DMS 273 (cell line): ENCODE measurements at regions not wholly inside any gene's neighbourhood (a gene's known extent, or its start where the extent isn't known, plus 50 kb on each side); places are given as distances from the start of the nearest gene placed in this dataset.
A peak's percentile ranks its signal among the peaks of the same experiment; 100 is the strongest.
"Not testable (repeated sequence)": the region's sequence is repeated elsewhere in the genome, so short reads cannot be mapped to it uniquely, and the experiment has no call there.

ENCODE experiments used
- DNase-seq: peaks from one replicate; lab custom pipeline; 2025; ENCODE audit not compliant: unreplicated experiment; lab: John Stamatoyannopoulos, UW

GRCh38 chr6:155580904-155581303, 125.3 kb upstream of the NOX3 start:
- no peak for DNase-seq

- no peak for DNase-seq
These were observed 122.6 kb upstream of the NOX3 start for GRCh38 chr6:155578251-155578650.

DNA sequence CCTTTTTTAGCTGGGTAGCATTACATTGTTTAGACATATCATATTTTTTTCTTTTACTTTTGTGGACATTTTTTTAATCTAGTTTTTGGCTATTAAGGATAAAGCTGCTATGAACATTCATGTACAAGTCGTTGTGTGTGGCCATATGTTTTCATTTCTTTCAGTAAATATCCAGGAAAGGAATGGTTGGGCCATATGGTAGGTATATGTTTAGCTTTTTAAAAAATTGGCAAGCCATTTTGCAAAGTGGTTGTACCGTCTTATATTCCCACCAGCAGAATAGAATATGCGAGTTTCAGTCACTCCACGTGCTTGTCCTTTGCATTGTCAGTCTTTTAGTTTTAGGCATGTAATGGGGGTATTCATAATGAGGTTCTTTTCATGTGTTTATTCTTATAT, 106.3 kb upstream of the NOX3 start:
- DNase-seq: peak; percentile 32

DNA sequence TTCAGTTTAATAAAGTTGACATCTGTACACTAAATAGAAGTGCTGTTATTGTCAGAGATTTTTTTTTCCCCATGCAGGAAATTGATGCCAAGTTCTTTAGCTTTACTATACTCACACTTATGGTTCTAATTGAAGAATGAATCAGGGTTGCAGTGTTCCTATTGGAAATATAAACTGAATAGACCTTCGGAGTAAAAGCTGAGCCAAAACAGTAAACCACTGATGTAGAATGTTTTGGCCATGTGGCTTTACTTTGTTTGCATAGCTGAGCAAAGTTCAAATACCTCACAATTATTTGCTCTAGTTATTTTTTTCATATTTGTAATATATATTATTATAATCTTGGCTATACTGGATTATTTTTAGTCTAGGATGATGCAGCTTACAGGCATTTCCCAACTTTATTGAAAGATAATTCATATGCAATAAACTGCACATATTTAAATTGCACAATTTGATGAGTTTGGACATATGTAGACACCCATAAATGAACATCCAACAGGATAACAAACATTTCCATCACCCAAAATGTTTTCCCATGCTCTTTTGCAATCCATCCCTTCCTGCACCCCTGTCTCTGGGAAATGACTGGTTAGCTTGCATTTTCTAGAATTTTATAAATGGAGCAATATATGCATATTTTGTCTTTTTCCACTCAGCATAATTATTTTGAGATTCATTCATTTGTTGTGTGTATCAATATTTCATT, 105.8 kb upstream of the NOX3 start:
- DNase-seq: no peak

DNA sequence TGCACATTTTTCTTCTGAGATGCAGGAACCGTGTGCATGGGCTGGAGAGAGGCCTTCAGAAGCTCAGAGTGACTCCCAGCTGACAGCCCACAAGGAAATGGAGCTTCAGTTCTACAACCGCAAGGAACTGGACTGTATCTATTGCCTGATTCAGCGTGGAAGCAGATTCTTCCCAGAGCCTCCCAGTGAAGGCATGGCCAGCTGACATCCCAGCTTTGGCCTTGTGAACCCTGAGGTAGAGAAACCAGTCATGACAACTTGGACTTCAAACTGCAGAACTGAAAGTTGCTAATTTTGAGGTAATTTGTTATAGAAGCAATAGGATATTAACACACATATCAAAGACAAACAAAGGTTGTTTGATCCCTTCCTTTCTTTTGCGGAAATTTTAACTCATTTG, 94.3 kb upstream of the NOX3 start:
- DNase-seq: no peak

DNA sequence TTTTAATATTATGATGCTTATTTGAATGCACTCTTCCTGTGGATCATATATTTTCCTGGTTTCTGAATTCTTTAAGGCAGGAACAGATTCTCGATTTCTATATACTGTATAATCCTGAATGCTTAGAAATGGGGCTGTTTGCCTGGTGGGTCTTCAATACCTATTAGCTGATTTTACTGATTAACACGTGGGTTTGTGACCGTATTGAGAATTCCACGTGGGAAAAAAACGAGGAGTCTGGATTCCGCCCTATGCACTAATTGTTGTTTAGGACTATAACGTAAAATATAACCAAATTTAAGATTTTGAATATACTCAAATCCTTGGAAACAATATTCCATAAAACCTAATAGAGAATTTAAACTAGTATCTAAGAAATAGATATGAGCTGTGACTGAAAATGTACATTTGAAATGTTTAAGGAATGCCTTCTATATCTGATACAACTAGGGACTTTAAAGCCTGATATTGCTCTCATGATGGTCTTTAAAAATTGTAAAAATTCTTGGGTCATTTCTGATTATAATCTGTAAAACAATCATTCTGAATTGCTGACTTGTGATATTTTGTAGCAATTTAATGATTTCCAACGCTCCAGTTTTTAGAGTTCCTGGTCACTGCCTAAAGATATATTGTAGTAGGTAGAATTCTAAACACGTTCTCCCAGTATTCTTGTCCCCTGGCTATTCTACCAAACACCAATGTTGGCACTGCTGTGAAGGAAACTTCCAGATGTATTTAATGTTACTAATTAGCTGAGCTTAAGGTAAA, 93.6 kb upstream of the NOX3 start:
- DNase-seq: no peak

- DNase-seq: no peak
These were observed 92.9 kb upstream of the NOX3 start for GRCh38 chr6:155548576-155548975.

GRCh38 chr6:155544677-155545076, 89.0 kb upstream of the NOX3 start:
- DNase-seq: no peak

- DNase-seq: no peak
These were observed 87.7 kb upstream of the NOX3 start for GRCh38 chr6:155543166-155543847.

DNA sequence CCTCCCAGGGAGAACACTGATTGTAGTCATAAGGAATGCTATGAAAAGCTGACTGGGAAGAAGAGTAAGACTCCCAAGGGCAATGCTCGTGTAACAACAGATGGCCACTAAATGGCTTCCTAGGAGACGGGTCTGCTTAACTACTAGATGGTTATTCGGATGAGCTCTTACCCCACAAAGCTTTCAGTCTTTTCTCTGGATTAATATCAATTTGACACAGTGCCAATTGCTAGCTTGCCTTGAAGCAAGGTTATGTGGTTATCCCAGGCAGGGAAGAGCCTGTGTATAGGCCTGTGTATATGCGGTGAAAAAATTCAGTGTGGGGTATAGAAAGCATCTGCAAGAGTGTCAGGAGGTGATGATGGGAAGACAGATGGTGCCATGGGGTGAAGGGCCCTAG, 86.4 kb upstream of the NOX3 start:
- peak; percentile 84 for DNase-seq

DNA sequence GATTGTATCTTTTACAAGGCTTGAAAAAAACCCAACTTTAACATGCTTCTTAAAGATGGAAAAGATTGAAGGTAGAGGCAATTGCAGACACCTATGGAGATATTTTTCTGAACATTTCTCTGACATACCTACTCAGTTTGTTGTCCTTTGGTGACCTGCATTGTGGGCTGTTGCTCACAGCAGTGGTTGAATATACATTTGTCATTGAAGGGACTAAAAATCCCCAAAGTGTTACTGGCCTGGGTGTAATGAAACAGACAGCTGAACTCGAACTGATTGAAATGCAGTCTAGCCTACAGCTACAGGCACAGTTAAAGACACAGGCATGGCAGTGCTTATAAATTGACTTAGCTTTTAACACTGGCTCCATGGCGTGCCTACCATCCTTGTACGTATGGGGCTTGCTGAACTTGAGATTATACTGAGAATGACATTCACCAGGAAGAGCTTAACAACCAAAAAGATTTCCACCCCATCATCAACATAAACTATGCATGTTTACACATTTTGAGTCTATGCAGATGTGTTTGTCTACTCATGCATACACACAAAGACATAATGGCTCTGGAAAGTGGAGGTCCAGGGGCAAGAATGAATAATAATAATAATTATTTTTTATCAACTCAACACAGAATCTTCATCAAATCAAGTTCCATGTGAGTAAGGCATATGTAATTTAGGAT, 83.2 kb upstream of the NOX3 start:
- no peak for DNase-seq

DNA sequence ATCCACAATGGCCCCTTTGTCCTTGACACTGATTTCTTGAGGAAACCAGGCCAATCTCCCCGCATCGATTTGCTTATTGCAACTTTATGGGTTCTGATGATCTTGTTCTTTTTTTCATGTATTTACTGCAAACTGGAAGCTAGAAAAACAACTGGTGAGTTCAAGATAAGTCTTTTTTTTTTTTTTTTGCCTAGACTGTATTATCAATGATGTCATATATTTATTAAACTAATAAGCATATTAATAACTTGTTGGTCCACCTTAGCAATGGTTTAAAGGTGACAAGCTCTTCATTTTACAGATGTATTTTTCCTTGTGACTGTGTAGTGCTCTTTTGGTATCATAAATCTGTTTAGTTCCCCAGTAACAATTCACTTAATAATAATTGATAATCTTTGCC, 79.0 kb upstream of the NOX3 start:
- no peak for DNase-seq

DNA sequence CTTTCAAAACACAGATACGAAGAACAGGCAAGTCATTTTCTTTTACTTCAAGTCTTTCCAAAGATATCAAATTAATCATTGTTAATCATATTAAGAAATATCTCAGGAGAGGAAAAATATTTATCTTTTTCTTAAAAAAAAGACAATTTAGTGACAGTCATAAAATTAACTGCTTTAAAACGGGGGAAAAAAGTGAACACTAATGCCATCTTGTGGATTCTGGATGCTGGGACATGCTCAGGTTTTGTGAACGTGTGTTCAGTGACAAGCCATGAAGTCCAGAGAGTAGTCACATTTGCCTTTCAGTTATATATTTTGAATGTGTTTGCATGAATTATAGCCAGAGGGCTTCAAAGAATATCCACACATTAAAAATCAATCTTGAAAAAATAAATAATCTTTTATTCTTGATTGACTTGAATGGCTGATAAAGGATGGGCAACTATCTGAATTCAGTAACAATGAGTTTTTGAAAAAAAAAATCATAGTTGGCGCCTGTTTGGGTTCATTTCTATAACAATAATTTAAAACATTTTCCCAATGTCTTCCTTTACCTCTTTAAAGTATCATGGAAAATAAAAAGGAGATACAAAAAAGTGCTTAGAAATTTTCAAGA, 74.7 kb upstream of the NOX3 start:
- peak; percentile 42 for DNase-seq

GRCh38 chr6:155529814-155530213, 74.2 kb upstream of the NOX3 start:
- not testable (repeated sequence) for DNase-seq

- no peak for DNase-seq
These were observed 73.4 kb upstream of the NOX3 start for GRCh38 chr6:155528982-155529453.

DNA sequence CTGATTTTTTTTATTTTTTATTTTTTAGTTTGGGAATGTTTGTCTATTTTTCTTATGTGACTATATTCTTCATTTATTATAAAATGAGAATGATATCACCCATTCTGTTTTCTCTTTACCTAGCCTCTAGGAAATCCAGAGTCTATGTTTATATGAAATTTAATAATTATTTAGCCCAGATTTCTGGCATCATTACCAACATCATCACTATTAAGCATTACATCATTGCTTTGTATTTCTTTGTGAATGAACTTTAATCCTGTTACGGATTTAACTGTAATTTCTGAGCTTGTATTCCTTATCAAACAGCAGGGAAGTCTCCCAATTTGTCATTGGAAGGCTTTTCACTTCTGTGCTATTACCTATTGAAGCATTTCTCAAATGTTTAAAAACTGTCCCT, 72.7 kb upstream of the NOX3 start:
- DNase-seq: no peak

DNA sequence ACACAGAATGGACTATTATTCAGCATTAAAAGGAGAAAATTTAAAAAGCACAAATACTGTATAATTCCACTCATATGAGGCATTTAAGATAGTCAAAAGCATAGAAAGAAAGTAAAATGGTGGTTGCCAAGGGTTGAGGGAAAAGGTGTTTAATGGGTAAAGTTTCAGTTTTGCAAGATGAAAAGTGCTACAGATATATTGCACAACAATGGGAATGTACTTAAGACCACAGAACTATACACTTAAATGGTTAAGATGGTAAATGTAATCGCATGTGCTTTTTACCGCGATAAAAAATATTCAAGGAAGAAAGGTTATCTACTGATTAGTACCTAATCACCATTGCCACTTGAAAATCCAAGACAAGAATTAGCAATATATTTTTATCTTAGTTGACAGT, 71.8 kb upstream of the NOX3 start:
- no peak for DNase-seq

DNA sequence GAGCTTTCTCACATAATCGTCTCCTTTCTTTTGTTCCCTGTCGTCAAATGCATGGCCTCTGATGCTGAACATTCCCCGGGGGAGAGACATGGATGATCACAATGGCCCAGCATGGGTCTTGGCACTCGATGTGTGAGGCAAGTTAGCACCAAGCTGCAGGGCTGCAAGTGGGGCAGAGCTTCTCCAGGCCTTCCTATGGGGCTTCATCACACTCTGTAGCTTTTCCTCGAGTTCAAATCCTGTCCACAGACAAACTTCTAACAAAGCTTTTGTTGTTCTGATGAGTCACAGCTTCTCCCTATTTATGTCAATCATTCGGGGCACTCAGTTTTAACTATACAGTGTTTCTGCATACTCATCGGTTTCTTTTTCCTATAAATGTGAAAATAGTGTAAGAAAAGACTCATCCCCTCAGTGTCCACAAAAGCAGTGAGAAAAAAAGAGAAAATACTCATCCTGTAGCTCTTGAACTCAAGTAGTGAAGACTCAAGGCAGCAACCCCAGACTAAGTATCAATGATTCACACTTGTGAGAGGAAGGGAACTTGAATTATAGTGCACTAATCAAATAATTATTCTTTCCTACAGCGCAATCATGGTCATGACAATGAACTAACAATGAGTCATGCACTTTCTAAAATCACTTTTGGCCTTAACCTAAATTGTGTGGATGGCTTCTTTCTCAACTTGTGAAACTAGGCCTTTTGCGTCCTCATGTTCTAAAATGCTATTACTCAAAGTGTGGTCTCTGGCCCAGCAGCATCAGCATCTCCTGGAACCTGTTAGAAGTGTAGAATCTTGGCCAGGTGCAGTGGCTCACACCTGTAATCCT, 68.4 kb upstream of the NOX3 start:
- no peak for DNase-seq

DNA sequence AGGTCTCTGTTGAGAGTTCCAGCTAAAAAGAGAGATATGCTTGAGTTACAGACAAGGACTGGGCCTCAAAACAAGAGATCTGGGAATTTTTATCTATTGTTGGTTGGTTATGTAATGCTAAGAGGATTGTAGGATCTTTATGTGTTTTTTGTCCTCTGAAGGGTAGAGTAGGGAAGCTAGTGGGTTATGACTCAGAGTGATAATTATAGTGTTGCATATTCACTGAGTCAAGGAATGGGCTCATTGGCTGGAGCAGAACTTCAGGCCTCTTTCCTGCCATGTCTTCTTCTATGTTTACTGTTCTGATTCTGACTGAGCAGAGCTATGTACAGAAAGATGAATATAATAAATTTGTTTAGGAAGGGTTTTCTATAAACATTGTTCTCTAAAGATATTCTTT, 66.1 kb upstream of the NOX3 start:
- DNase-seq: no peak

- DNase-seq: no peak
These were observed 64.4 kb upstream of the NOX3 start for GRCh38 chr6:155520078-155520477.
